B cell (primary cell): ENCODE measurements at regions not wholly inside any gene's neighbourhood (a gene's known extent, or its start where the extent isn't known, plus 50 kb on each side); places are given as distances from the start of the nearest gene placed in this dataset.
A peak's percentile ranks its signal among the peaks of the same experiment; 100 is the strongest.

Source experiments
- ATAC-seq: fragments of 200-7000 bp; cut with Tn5 transposase; one replicate; pipeline ENCODE4 v1.10.0; 2021; ENCODE audit warnings: low read depth, mild to moderate bottlenecking, moderate number of reproducible peaks, moderate library complexity
- CTCF ChIA-PET: fragments of 350-600 bp; sonication (Branson Sonifier 250); formaldehyde crosslinking; loops from one replicate; lab custom pipeline; 2021; ENCODE audit warnings: antibody characterized with exemption, inconsistent platforms; lab: Charles Lee
- POLR2A ChIA-PET: fragments of 350-600 bp; sonication (Branson Sonifier 250); formaldehyde crosslinking; loops from one replicate; lab custom pipeline; 2021; ENCODE audit warnings: antibody characterized with exemption; lab: Charles Lee
- DNase-seq: peaks from one replicate; pipeline ENCODE4 v3.0.0; 2013
- H2AFZ ChIP-seq: 2 replicates; pipeline ENCODE4 v1.6.1; 2012; ENCODE audit warnings: mild to moderate bottlenecking, low read depth, low read length; ENCODE audit not compliant: insufficient read depth, poor library complexity, severe bottlenecking
- H3K27ac ChIP-seq, 2 donors: 1 replicate in 1 of 2; 2 replicates in 1 of 2; pipeline ENCODE4 v1.5.1; 2012 to 2013; ENCODE audit warnings: low read length in 2 of 2, mild to moderate bottlenecking in 2 of 2, moderate library complexity in 1 of 2
- H3K27me3 ChIP-seq, 4 experiments: fragments of 200-600 bp in 1 of 4; sonication (generic) in 1 of 4; replicated peaks in 1 of 4; 1 replicate in 2 of 4; 2 replicates in 2 of 4; pipeline versions ENCODE4 v1.6.1 to v1.7.0; 2013 to 2016; ENCODE audit warnings: low read length in 3 of 4, mild to moderate bottlenecking in 2 of 4, mixed read lengths in 1 of 4, moderate library complexity in 1 of 4; ENCODE audit not compliant: insufficient read depth in 4 of 4, control insufficient read depth in 3 of 4; ENCODE audit errors: control extremely low read depth in 1 of 4
- H3K36me3 ChIP-seq, 2 experiments: replicated peaks in 1 of 2; 1 replicate in 1 of 2; 2 replicates in 1 of 2; pipeline versions ENCODE4 v1.6.1 to v1.7.1; 2013; ENCODE audit warnings: low read length in 1 of 2; ENCODE audit not compliant: insufficient read depth in 2 of 2, control insufficient read depth in 1 of 2; ENCODE audit errors: control extremely low read depth in 1 of 2, extremely low read depth in 1 of 2
- H3K4me1 ChIP-seq, 2 donors: fragments of 200-600 bp in 1 of 2; sonication (generic) in 1 of 2; 1 replicate in 1 of 2; 2 replicates in 1 of 2; pipeline versions ENCODE4 v1.5.1 to v1.6.1; 2013 to 2017; ENCODE audit warnings: low read length in 2 of 2; ENCODE audit not compliant: control insufficient read depth in 2 of 2, insufficient read depth in 2 of 2
- H3K4me2 ChIP-seq: replicated peaks from 2 replicates; pipeline ENCODE3; 2012; ENCODE audit warnings: mild to moderate bottlenecking, low read depth, low read length; ENCODE audit not compliant: poor library complexity, severe bottlenecking
- H3K4me3 ChIP-seq, 5 experiments: fragments of 200-600 bp in 1 of 5; sonication (generic) in 1 of 5; 1 replicate in 3 of 5; 2 replicates in 2 of 5; pipeline versions ENCODE4 v1.5.1 to v1.7.0; 2011 to 2016; ENCODE audit warnings: low read length in 4 of 5, mild to moderate bottlenecking in 4 of 5, low read depth in 2 of 5, control low read depth in 1 of 5, moderate library complexity in 1 of 5; ENCODE audit not compliant: insufficient read depth in 1 of 5; ENCODE audit errors: control extremely low read depth in 1 of 5, extremely low read depth in 1 of 5
- H3K79me2 ChIP-seq: fragments of 200-600 bp; sonication (generic); one replicate; pipeline ENCODE4 v1.6.0; 2016; ENCODE audit warnings: low read length; ENCODE audit not compliant: control insufficient read depth, insufficient read depth
- H3K9ac ChIP-seq: fragments of 200-600 bp; sonication (generic); 2 replicates; pipeline ENCODE4 v1.6.1; 2017; ENCODE audit warnings: mild to moderate bottlenecking, low read length, moderate library complexity
- H3K9me3 ChIP-seq, 3 donors: one replicate each; pipeline versions ENCODE4 v1.6.1 to v1.7.1; 2013; ENCODE audit warnings: low read length in 2 of 3; ENCODE audit not compliant: control insufficient read depth in 2 of 3, insufficient read depth in 1 of 3; ENCODE audit errors: control extremely low read depth in 1 of 3
- H4K20me1 ChIP-seq: 2 replicates; pipeline ENCODE4 v1.6.0; 2012; ENCODE audit warnings: mild to moderate bottlenecking, low read length; ENCODE audit not compliant: insufficient read depth, control insufficient read depth, poor library complexity, severe bottlenecking
- H3K27ac Mint-ChIP-seq: one replicate; pipeline ENCODE4 v1.8.0; 2021; ENCODE audit warnings: mixed read lengths
- H3K27me3 Mint-ChIP-seq: one replicate; pipeline ENCODE4 v1.8.0; 2021; ENCODE audit warnings: mixed read lengths
- H3K4me1 Mint-ChIP-seq: one replicate; pipeline ENCODE4 v1.8.0; 2021; ENCODE audit warnings: mixed read lengths
- H3K4me3 Mint-ChIP-seq: one replicate; pipeline ENCODE4 v1.8.0; 2021; ENCODE audit warnings: mixed read lengths
- H3K9me3 Mint-ChIP-seq: one replicate; pipeline ENCODE4 v1.8.0; 2022; ENCODE audit warnings: mixed read lengths; ENCODE audit not compliant: insufficient read depth
- EZH2 ChIP-seq: IDR thresholded peaks from 2 replicates; pipeline ENCODE4 v1.6.1; 2012; ENCODE audit warnings: borderline replicate concordance, low read depth, mild to moderate bottlenecking, moderate library complexity, low read length; ENCODE audit not compliant: insufficient read depth, poor library complexity, severe bottlenecking
- WGBS: methylation state at CpG from one replicate; pipeline ENCODE4 v1.1.5; 2013; ENCODE audit warnings: missing lambda C conversion rate; ENCODE audit not compliant: insufficient coverage; 5-methylcytosine and 5-hydroxymethylcytosine counted together
- intact Hi-C: fragments of 100-400 bp; cut with micrococcal nuclease; formaldehyde crosslinking; loops from one replicate; pipeline ENCODE4 v1.10.0; 2022
- TF ChIP-seq, protein P1 (sequence below): fragments of 200-600 bp; IDR thresholded peaks from one replicate; pipeline ENCODE4 v1.8.0; 2022; ENCODE audit warnings: antibody characterized with exemption, mild to moderate bottlenecking

DNA sequence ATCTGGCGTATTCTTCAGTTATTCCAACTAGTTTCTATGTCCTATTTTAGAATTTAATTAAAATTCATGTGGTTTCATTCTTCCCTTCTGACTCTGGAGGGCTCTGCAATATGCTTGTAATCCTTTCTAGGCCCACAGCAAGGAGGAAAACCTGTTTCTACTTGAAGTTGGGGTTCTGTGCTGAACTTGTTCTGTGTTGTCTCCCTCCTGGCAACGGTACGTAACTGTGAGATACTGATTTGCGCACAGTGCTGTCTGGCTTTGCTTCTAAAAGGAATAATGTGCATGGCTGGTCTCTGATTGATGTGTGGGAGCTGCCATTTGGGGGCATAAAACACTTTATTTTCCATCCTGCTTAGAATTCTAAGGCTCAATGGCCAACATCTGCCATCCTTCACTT lies 81.7 kb downstream of the NABP1 start:
- H3K4me2 ChIP-seq, result no peak overlapping the region
- no peak for DNase-seq
- peaks cover 3% of the 10 kb centered on the region in 2 donors for H3K4me1 ChIP-seq
- POLR2A ChIA-PET, result no interaction called here
- no peak overlapping the region for H3K4me3 ChIP-seq
- no peak for ATAC-seq
- peaks cover 5% of the 10 kb centered on the region for H3K4me1 Mint-ChIP-seq
- no peak overlapping the region for H3K27ac Mint-ChIP-seq
- no CpG with 5 or more reads among the region's 4 CpGs for WGBS
- no peaks in the 10 kb centered on the region for H3K9me3 ChIP-seq
- CTCF ChIA-PET, result interaction anchor here (1.0 to 3.8 kb wide), 5 partner anchors 9 to 403 kb away, joined by 3 to 21 read pairs (median 3); no protein-coding TSS in a partner anchor
- peak overlapping the region; percentile 82 for H2AFZ ChIP-seq
- H4K20me1 ChIP-seq, result no peaks in the 10 kb centered on the region
- no peak for TF ChIP-seq EZH2
- TF ChIP-seq, protein P1, sequence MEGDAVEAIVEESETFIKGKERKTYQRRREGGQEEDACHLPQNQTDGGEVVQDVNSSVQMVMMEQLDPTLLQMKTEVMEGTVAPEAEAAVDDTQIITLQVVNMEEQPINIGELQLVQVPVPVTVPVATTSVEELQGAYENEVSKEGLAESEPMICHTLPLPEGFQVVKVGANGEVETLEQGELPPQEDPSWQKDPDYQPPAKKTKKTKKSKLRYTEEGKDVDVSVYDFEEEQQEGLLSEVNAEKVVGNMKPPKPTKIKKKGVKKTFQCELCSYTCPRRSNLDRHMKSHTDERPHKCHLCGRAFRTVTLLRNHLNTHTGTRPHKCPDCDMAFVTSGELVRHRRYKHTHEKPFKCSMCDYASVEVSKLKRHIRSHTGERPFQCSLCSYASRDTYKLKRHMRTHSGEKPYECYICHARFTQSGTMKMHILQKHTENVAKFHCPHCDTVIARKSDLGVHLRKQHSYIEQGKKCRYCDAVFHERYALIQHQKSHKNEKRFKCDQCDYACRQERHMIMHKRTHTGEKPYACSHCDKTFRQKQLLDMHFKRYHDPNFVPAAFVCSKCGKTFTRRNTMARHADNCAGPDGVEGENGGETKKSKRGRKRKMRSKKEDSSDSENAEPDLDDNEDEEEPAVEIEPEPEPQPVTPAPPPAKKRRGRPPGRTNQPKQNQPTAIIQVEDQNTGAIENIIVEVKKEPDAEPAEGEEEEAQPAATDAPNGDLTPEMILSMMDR, result no peak
- H3K36me3 ChIP-seq, result no peaks in the 10 kb centered on the region
- H3K9me3 Mint-ChIP-seq, result no peaks in the 10 kb centered on the region
- no peaks in the 10 kb centered on the region for H3K79me2 ChIP-seq
- H3K9ac ChIP-seq, result no peak overlapping the region
- intact Hi-C loops, result loop anchor here (1.0 kb wide), 1 partner anchor 403 kb away; no protein-coding TSS in a partner anchor
- no peaks in the 10 kb centered on the region for H3K27me3 Mint-ChIP-seq
- H3K27ac ChIP-seq, result no peak overlapping the region
- H3K4me3 Mint-ChIP-seq, result no peak overlapping the region
- no peaks in the 10 kb centered on the region for H3K27me3 ChIP-seq

DNA sequence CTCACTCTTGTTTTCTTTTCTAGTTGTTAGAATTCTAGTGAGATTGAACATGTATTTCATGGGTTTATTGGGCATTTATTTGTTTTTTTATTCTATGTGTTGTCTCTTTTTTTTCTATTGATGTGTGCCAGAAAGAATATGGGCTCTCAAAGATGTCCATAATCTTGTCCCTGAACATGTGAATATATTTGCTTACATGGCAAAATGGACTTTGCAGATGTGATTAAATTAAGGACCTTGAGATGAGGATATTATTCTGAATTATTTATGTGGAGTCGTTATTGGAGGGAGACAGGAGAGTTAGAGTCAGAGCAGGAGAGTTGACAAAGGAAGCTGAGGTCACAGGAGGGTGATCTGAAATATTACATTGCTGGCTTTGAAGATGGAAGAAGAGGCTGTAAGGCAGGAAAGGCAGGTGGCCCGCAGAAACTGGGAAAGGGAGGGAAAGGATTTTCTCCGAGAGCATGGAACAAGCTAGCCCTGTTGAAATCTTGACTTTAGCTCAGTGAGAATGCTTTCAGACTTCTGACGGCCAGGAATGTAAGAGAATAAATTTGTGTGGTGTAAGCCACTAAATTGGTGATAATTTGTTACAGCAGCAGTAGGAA lies 82.8 kb downstream of the NABP1 start:
- Mint-ChIP-seq H3K9me3 (no peaks in the 10 kb centered on the region), H3K4me1 (peaks cover 5% of the 10 kb centered on the region), H3K27ac (no peak overlapping the region), H3K4me3 (no peak overlapping the region), H3K27me3 (no peaks in the 10 kb centered on the region)
- H3K27me3 ChIP-seq, result no peaks in the 10 kb centered on the region
- H2AFZ ChIP-seq, result no peak overlapping the region
- no peak overlapping the region for H3K4me2 ChIP-seq
- POLR2A ChIA-PET, result no interaction called here
- ATAC-seq, result no peak
- no peak overlapping the region for H3K4me3 ChIP-seq
- H4K20me1 ChIP-seq, result no peaks in the 10 kb centered on the region
- CTCF ChIA-PET, result no interaction called here
- H3K9ac ChIP-seq, result no peak overlapping the region
- no peaks in the 10 kb centered on the region for H3K9me3 ChIP-seq
- no peak overlapping the region for H3K27ac ChIP-seq
- no peaks in the 10 kb centered on the region for H3K36me3 ChIP-seq
- H3K4me1 ChIP-seq, result peaks cover 3% of the 10 kb centered on the region in 2 donors
- no peak for DNase-seq
- intact Hi-C loops, result no loop called here
- 90% methylated on average over 4 of the region's 4 CpGs for WGBS
- H3K79me2 ChIP-seq, result no peaks in the 10 kb centered on the region
- TF ChIP-seq, protein P1, result no peak
- TF ChIP-seq EZH2, result no peak
